Activated T-cell treated with anti-CD3 and anti-CD28 coated beads, Interleukin-2, amount 50 U/mL, for 1 hour (primary cell): ENCODE measurements at regions not wholly inside any gene's neighbourhood (a gene's known extent, or its start where the extent isn't known, plus 50 kb on each side); places are given as distances from the start of the nearest gene placed in this dataset.

Experiments used
- DNase-seq: peaks from one replicate; pipeline ENCODE4 v3.0.0-alpha.2; 2020

DNA sequence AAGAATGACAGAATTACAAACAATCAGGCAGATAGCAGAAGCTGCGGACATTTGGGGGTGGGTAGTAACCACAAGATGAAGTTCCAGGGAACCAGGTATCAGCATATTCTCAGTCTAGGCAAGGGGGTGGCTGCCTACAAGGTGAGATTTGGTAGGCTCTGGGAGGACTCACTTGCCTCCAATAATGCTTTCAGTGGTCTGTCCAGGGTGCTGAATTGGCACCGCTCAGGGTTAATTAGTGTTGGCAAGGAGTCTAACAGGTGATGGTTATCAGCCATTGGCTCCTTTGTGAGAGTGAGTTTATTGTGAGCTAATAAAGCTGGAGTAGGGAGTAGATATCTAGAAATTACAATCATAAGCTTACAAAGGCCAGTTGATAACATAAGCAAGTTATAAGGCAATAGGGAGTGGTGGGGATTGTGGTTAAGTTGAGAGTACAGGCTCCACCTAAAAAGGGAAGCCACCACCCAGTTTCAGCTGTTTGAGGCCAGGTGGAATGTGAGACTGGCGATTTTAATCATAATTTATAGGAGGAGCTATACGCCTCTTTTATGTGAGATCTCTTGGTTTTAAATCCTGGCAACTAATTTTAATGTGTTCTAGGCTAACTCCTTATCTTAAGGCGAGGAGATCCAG, 320.5 kb downstream of the MIAT start:
- no peak for DNase-seq

DNA sequence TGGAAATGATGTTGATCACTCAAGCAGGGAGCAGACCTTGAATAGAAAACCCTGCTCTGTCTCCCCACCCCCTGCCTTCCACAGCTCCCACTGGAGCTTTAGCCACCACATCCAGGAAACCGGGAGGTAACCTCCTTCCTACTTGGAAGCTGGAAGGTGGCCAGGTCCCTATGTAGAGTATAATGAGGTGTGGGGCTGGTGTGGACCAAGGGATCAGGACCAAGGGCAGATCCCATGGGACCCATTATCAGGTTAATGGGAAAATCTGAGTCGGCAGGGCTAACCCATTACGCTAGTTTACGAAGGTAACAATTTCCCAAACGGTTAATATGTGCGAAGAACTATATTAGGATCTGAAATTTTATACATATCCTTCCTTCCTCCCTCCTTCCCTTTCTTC, 321.9 kb downstream of the MIAT start:
- DNase-seq, result no peak

DNA sequence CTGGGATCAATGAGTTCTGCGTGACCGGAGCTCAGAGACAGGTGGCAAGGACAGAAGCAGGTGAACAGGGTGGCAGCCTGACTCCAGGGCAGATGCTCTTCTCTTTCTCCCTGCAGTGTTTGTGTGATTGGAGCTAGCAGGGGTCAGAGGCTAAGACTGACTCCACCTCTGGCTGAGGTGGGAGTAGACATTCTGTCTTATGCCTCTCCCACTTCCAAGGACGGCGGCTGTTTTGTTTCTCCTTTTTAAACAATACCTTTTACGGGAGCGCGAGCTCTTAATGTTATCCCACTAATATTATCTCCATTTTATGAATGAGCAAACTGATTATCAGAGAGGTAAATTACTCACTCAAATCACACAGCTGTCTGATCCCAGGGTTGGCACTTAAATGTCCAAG, 323.7 kb downstream of the MIAT start:
- DNase-seq, result no peak

DNA sequence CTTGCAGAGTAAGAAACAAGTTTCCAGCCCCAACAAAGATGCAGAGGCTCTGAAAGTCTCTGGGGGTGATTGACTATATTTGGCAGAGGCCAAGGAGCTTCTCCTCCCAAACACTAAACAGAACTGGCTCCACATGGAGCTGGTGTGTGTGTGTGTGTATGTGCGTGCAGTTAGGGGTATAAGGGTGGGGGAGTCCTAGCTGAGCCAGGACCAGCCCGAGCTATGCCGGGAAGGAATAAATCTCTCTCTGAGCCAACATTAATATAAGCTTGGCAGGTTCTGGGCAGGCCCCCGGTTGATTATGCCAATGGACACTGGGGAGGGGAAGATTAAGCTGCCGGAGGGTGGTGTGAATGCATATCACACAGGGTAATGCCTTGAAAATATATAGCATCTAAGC, 324.2 kb downstream of the MIAT start:
- DNase-seq, result no peak

DNA sequence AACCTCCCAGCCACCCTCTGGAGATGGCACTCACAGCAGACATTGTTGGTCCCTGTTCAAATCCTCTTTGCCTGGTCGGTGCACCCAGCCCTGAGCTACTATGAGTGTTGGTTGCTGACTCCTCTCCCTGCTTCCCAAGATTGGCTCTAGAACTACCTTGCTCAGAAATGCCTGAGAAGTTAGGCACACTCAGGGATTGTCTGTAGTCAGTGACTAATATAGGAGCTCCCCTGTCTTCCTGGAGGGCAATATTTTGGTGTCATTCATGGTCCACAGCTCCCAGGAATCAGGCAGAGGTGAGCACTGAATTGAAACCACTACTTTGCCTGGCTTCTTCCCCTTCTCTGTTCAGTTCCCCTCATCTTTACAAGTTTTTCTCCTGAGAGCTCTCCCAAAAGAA, 325.9 kb downstream of the MIAT start:
- DNase-seq, result no peak

DNA sequence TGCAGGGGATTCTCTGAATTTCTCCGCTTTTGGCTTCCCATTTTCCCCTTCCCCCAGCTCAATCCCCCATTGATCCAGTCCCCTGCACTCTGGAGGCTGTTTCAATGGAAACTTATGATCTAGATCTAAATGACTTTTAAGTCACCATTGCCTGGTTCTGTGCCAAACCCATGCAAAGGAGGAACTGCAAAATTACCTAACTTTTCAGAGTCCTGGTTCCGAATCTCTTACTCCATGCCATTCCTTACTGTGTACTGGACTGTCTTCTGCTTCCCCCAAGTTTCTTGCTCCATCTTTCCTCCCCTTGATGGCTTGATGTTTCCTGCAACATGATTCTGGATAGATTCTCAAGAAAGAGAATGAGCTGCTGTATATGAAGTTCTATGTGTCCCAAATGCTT, 327.8 kb downstream of the MIAT start:
- DNase-seq, result no peak

DNA sequence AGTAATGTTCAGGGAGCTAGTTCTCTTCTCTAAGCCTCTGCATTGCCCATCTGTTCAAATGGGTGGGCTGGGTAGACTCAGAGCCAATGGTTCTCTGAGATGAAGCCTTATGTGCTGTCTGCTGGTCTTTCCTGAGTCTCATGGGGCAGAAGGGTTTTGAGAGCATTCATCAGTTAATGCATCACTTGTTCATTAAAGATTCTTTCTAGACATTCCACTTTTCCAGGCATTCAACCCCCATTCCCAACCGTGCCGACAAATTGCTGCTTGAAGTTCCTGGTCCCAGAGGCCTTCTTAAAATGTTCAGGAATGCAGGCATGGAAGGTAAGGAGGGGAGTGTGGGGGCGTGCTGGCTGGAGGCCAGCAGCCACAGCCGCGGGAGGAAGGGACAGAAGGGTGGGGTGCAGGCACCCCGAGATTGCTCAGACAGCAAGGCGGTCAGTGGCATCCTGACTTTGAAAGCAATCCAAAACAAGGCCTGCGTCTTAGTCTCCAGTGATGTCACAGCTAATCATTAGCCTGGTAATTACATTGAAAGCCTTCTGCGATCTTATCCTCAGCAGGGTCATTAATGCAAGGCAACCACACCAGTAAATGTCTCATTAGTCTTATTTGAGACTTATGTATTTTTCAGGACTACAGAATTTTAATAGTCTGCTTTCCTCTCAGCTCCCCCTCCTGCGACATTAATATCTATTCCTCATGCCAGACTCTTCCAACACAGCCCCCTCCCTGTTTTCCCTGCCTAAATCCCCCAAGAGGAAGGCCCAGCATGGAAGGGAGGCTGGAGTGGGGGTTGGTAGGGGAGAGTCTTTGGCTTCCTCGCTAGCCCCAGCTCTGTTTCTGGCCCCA, 328.8 kb downstream of the MIAT start:
- no peak for DNase-seq

DNA sequence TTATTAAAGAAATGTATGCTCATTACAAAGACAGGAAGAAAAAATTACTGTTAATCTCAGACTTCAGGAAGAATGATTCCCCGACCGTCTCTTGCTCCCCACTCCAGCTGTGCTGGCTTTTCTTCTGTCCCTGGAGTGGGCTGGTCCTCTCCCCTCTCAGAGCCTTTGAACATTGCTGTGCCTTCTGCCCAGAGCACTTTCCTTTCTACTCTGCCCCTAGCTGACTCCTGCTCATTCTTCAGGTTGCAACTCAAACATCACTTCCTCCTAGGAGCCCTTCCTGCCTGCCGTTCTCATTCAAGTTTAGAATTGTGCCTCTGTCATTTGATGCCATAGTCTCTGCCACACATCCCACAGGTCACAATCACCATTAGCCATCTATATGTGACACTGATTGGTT, 329.5 kb downstream of the MIAT start:
- DNase-seq, result no peak

DNA sequence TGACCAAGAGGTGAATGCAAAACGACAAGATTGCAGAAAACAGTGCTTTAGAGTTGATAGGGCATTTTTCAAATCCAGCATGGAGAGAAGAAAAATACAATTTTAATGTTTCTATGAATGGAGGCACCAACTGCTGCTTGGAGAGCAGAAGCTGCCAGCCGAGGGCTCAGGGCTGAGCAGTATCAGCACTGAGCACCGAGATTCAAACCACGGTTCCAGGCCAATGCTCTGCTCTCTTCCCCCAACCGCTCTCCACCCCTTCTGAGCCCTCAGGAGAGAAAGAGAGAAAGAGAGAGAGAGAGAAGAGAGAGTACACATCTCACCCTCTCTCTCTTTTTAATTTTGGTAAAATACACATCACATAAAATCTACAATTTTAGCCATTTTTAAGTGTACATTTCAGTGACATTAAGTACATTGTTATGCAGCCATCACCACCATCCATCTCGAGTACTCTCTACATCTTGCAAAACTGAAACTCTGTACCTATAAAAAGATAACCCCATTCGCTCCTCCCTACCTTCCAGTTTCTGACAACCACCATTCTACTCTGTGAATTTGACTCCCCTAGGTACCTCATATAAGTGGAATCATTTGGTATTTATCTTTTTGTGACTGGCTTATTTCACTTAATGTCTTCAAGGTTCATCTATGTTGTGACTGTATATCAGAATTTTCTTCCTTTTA, 333.3 kb downstream of the MIAT start:
- no peak for DNase-seq

DNA sequence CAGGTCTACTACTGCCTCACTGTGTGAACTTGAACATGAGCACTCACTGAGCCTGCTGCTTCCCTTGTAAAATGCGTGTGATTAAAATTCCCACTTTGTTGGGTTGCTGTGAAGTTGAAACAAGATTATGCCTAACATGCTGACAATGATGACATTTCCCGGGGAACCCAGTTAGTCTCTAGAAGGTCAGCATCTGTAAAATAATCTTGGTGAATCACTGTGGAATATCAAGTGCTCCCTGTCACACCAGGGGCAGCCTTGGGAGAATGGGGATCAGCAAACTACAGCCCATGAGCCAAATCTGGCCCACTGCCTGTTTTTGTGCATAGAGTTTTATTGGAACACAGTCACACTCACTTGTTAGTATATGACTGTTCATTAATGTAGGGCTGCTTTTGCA, 335.2 kb downstream of the MIAT start:
- DNase-seq, result no peak

DNA sequence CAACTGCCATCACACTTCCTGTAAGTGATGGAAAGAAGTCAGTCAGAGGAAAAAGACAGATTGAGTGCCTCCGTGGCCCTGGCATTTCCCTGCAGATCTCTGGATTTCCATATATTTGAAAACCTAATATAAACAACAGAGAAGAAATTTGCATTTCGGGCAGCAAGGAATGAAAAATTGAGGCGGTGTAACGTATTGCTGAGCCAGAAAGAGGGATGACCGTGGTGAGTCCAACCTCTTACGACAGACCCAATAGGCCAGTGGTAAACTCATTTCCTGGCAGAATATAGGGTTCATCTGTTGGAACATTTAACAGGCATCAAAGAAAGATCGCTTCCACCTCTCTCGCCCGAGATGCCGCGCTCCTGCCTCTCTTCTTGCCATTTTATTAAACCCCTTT, 336.5 kb downstream of the MIAT start:
- no peak for DNase-seq

DNA sequence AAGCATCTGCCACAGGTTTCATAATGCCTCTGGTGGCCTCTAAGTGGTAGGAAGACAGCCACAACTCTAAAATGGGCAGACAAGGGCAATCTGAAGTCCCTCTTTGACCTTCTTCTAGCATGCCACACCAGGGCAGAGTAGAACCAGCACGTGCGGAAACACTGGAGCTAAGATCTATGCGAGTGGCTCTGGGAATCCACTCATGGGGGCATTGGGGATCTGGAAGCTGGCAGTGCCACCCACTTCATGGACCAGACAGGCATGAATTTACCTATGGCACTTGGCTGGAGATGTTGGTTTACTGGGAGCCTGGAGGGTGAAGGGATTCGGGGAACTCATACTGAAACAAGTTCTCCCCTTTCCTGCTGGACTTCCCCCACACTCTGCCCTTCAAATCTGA, 337.4 kb downstream of the MIAT start:
- no peak for DNase-seq

DNA sequence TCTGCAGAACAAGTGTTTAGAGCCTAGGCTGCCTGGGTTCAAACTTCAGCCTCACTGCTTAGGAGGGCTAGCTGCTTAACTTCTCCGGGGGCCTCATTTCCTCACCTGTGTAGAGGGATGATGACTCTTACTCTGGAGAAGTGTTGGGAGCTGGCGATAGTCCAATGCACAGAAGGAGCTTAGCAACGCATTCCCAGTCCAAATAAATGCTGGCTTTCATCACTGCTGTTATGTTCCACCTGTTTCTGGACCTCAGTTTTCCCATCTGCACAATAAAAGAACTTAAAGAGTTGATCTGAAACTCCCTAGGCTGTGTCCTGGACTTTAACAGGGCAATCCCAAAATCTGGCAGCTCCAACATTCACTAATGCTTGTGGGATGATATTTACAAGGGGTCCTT, 337.8 kb downstream of the MIAT start:
- no peak for DNase-seq

DNA sequence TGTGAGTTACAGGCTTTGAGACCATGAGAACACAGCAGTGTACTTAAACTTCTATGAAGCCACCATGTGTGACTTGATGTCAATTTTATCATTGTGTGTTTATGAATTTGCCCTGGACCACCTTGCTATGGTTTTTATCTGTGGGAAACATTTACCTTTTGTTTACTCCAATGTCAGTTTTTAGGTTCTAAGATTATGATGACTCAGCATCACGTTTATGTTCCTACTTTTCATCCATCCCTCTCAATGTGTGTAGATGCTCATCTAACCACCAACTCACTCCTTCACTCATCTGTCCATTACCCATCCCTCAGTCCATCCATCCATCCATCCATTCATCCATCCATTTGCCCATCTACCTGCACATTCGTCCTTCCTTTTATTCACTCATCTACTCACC, 338.8 kb downstream of the MIAT start:
- DNase-seq, result no peak

DNA sequence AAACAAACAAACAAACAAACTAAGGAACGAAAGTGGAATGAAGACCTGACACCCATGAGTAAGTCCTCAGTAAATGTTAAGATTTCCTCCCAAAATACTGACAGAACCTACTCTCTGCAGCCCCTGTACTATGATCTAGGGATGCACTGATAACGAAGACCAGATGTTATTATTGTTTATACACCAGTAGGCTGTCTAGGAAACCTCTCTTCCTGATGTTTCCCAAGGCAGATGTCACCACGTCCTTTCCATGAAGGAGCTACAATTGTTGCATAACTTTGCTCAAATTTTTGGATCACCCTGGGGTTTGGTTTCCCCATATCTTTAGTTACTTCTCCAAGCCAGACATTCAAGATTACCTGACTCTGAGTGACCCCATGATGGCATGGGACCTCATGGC, 340.7 kb downstream of the MIAT start:
- DNase-seq, result no peak

DNA sequence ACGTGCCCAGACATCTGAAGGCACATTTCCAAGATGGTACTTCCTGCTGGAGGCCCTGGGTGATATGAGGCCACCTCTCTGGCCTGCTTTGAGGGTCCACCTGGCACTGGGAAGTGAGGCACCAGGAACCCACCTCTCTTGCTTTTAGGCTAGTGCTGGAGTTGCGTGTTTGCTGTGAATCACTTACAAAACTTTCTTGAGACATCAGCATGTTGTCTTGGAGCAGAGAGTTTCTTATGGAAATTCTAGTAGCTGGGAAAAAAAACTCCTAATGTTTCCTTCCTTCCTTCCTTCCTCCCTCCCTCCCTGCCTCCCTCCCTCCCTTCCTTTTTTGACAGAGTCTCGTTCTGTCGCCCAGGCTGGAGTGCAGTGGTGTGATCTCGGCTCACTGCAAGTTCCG, 341.3 kb downstream of the MIAT start:
- DNase-seq, result no peak

DNA sequence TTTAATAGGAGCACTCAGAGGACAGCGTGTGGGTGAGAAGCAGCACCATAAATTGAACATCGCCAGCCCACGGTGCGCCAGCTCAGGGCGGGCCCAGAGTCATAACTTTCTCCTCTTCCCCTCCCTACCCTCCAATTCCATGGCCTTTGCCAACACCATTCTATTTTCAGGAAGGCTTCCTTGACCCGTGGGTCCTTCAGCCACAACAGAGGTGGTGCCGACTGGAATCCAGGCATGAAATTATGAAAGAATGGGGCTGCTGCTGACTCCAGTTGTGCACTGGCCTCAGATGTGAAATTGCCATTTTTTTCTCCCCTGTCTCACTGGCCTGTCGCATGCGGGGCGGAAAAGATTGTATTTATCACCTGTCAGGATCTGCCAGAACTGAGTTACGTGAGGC, 345.9 kb downstream of the MIAT start:
- no peak for DNase-seq

DNA sequence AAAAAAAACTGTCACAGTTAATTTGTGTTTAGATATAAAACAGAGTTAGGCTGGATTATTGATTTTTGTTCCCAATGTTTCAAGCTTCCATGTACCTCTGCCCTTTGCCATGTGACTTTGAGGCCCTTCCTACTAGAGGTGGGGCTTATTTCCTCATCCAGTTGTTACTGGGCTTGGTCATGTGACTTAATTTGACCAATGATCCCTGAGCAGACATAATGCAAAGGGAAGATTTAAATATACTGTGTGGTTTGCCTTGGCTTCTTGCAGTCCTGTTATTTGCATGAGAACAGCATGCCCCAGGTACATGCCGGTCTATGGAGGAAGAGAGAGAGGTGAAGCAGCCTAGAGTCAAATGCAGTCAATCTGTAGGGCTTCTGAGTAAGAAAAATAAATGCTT, 347.0 kb downstream of the MIAT start:
- no peak for DNase-seq

DNA sequence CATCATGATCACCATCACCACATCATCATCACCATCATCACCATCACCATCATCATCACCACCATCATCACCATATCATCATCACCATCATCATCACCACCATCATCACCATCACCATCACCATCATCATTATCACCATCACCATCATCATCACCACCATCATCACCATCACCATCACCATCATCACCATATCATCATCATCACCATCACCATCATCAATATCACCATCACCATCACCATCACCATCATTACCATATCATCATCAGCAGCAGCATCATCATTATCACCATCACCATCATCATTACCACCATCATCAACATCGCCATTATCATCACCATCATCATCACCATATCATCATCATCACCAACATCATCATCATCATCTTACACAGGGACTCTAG, 351.1 kb downstream of the MIAT start:
- DNase-seq, result no peak

DNA sequence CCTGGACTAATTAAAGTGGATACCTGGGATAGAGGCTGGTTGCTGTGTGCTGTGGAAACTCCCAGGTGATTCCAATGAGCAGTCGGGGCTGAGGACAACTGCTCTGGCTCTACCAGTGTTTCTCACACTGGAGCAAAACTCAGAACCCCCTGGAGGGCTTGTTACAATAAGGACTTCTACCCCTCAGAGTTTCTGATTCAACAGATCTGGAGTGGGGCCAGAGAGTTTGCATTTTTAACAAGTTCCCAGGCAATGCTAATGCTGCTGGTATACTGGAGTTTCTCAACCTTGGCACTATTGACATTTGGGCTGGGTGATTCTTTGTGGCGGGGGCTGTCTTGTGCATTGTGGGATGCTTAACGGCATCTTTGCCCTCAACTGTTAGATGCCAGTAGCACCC, 353.7 kb downstream of the MIAT start:
- no peak for DNase-seq

DNA sequence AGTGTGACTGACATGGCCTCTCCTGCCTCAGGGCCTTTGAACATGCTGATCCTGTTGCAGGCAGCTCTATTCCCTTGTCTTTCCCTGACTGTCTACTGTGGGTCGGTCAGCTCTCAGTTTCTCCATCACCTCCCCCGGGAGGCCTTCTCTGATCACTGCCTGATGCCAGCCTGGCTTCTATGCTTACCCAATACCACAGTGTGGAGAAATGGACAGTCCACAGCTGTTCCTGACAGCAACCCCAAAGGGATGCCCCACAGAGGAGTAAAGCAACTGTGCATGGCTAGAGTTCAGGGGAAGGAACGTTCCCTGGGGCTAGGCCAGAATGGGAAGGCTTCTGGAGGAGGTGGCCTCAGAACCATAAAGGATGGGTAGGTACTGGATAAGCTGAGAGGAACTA, 354.3 kb downstream of the MIAT start:
- DNase-seq, result no peak

DNA sequence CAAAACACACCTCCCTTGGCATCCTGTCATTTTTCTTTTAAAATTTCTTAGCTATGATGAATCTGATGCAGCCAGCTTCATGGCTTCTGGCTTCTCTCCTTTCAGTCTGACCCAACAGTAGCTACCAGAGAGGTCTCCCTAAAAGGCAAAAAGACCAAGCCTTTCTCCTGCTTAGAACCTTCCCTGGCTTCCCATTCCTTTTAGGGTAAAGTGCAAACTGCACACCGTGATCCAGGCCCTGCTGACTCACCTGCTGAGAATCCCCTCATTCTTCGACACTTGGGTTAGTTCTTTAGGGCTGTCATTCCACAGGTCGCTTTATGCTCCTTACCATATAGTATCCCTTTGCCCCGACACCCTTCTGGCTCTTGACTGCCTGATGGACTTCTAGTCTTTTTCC, 362.4 kb downstream of the MIAT start:
- DNase-seq, result no peak

DNA sequence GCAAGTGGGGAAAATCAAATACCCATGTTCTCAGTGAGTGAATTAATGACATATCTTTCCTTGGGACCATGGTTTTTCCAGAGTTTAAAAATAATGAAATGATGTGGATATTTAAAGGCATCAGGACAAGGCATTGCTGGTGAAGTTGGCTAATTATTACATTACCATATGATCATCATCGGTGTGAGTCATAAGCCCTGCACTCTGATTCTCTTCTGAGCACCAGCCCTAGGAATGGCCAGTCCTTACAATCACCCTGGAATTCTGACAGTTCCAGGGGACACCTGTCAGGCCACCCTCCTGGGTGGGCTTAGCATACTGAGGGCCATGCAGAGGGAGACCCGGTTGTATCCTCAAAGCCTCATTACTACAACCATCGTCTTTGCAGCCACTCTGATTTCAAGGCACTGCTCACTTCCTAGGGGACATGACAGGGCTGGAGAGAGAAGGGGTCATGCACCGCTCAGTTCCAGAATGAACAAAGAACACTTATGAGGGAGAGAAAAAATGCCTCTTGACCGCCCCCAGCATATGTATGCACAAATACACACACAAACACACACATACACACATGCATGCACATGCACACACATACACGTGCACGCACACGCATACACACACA, 365.0 kb downstream of the MIAT start:
- no peak for DNase-seq

DNA sequence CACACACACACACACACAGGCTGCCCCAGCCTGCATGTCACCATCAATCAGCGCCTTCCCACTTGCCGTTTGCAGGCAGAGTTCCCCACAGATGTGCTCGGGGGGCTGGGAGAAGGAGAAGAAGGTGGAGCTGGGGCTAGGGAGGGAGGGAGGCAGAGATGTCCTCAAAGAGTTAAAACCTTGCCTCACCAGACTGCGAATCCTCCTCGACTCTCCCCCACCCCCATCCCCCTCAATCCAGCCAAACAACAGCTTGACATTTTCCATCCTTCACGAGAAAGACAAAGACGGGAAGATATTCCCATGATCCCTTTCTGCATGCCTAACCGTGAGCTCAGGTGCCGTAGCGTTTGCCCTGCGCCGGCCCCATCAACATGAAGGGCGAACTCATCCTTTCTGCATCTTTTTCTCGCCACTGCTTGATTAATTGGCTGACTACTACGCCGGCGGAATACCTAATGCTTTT, 365.5 kb downstream of the MIAT start:
- no peak for DNase-seq
